SK-N-SH (cell line): ENCODE measurements at regions not wholly inside any gene's neighbourhood (a gene's known extent, or its start where the extent isn't known, plus 50 kb on each side); places are given as distances from the start of the nearest gene placed in this dataset.

ENCODE experiments used
- ELF1 ChIP-seq: IDR thresholded peaks from 2 replicates; pipeline ENCODE4 v1.4.0; 2012
- EP300 ChIP-seq, 2 experiments: IDR thresholded peaks; 2 replicates each; pipeline versions ENCODE4 v1.4.0 to v1.6.1; 2012; ENCODE audit warnings: borderline replicate concordance in 1 of 2, low read depth in 1 of 2, low read length in 1 of 2
- FOXM1 ChIP-seq: IDR thresholded peaks from 2 replicates; pipeline ENCODE4 v1.4.0; 2012; ENCODE audit warnings: low read depth, mild to moderate bottlenecking
- GABPA ChIP-seq: IDR thresholded peaks from 2 replicates; pipeline ENCODE4 v1.4.0; 2012; ENCODE audit warnings: low read depth, mild to moderate bottlenecking
- GATA2 ChIP-seq: sonication (generic); formaldehyde crosslinking; IDR thresholded peaks from 2 replicates; pipeline ENCODE4 v1.5.0; 2020; ENCODE audit warnings: mild to moderate bottlenecking, missing genetic modification reagents
- SIN3A ChIP-seq: IDR thresholded peaks from 2 replicates; pipeline ENCODE4 v1.6.1; 2012; ENCODE audit warnings: low read depth, mild to moderate bottlenecking, low read length, moderate library complexity, borderline replicate concordance
- YY1 ChIP-seq: IDR thresholded peaks from 2 replicates; pipeline ENCODE4 v1.4.0; 2012; ENCODE audit warnings: low read depth, mild to moderate bottlenecking
- TF ChIP-seq, protein P1 (sequence below): fragments of 200-600 bp; sonication (generic); IDR thresholded peaks from 2 replicates; pipeline ENCODE4 v1.6.1; 2017; ENCODE audit warnings: antibody characterized with exemption, mild to moderate bottlenecking, moderate library complexity

DNA sequence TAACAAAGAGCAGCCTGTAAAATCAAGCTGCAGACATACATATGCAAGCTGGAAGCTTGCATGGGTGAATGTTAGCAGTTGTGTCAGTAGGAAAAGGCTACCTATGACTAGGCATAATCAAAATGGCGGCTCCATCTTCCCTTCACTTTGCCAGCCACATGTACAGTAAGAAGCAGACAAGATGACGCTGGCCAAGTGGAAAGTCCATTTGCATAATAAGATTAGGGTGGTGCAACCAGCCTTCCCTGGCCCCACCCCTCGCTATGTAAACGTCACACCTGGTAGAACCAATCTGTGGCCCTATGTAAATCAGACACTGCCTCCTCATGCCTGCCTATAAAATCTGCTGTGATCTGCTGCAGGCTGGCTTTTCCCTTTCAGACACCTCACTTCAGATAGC, 171.9 kb upstream of the USP25 start:
- TF ChIP-seq, protein P1, sequence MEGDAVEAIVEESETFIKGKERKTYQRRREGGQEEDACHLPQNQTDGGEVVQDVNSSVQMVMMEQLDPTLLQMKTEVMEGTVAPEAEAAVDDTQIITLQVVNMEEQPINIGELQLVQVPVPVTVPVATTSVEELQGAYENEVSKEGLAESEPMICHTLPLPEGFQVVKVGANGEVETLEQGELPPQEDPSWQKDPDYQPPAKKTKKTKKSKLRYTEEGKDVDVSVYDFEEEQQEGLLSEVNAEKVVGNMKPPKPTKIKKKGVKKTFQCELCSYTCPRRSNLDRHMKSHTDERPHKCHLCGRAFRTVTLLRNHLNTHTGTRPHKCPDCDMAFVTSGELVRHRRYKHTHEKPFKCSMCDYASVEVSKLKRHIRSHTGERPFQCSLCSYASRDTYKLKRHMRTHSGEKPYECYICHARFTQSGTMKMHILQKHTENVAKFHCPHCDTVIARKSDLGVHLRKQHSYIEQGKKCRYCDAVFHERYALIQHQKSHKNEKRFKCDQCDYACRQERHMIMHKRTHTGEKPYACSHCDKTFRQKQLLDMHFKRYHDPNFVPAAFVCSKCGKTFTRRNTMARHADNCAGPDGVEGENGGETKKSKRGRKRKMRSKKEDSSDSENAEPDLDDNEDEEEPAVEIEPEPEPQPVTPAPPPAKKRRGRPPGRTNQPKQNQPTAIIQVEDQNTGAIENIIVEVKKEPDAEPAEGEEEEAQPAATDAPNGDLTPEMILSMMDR = no peak
- TF ChIP-seq YY1 (no peak), EP300 (IDR thresholded peaks at IDR 0.05; ENCODE audit: borderline replicate concordance in 1 of 2, low read depth in 1 of 2, low read length in 1 of 2) (no peak), FOXM1 (no peak), GABPA (no peak), SIN3A (no peak), ELF1 (no peak), GATA2 (CRISPR knock-in tag) (no peak)
